ENCODE measurements at regions not wholly inside any gene's neighbourhood (a gene's known extent, or its start where the extent isn't known, plus 50 kb on each side); places are given as distances from the start of the nearest gene placed in this dataset.

GRCh38 chr18:26741048-26741447 lies 124.5 kb downstream of the AQP4 start:
- Histone ChIP-seq H4K20me1 (ENCODE audit: control insufficient read depth, insufficient read depth, low read depth, low read length) (no peaks in the 10 kb centered on the region), H3F3A (ENCODE audit: control insufficient read depth, insufficient read depth) (no peaks in the 10 kb centered on the region), H3K36me3 (ENCODE audit: control insufficient read depth, low read length) (no peaks in the 10 kb centered on the region), H3K27ac (ENCODE audit: low read depth, low read length) (no peak overlapping the region), H3K27me3 (ENCODE audit: control insufficient read depth, low read length) (no peaks in the 10 kb centered on the region), H3K4me2 (ENCODE audit: low read length) (no peak overlapping the region), H3K4me3 (ENCODE audit: low read length) (no peak overlapping the region), H3K9me3 (ENCODE audit: control insufficient read depth, insufficient read depth, low read length) (no peaks in the 10 kb centered on the region), H3K4me1 (ENCODE audit: control insufficient read depth, low read length) (no peaks in the 10 kb centered on the region), H3K9me2 (replicated peaks; ENCODE audit: control insufficient read depth, low read length) (no peaks in the 10 kb centered on the region), H3K79me2 (ENCODE audit: control insufficient read depth, low read length) (no peaks in the 10 kb centered on the region)
- no peak for TF ChIP-seq EZH2phosphoT487 (IDR thresholded peaks at IDR 0.05; ENCODE audit: borderline replicate concordance, low read length)
- TF ChIP-seq, protein P1, sequence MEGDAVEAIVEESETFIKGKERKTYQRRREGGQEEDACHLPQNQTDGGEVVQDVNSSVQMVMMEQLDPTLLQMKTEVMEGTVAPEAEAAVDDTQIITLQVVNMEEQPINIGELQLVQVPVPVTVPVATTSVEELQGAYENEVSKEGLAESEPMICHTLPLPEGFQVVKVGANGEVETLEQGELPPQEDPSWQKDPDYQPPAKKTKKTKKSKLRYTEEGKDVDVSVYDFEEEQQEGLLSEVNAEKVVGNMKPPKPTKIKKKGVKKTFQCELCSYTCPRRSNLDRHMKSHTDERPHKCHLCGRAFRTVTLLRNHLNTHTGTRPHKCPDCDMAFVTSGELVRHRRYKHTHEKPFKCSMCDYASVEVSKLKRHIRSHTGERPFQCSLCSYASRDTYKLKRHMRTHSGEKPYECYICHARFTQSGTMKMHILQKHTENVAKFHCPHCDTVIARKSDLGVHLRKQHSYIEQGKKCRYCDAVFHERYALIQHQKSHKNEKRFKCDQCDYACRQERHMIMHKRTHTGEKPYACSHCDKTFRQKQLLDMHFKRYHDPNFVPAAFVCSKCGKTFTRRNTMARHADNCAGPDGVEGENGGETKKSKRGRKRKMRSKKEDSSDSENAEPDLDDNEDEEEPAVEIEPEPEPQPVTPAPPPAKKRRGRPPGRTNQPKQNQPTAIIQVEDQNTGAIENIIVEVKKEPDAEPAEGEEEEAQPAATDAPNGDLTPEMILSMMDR (IDR thresholded peaks at IDR 0.05; ENCODE audit: low read depth, low read length, poor library complexity, severe bottlenecking) = no peak

GRCh38 chr18:26740396-26740795 lies 125.1 kb downstream of the AQP4 start:
- Histone ChIP-seq H3K36me3 (ENCODE audit: control insufficient read depth, low read length) (no peaks in the 10 kb centered on the region), H3K27ac (ENCODE audit: low read depth, low read length) (no peak overlapping the region), H3K9me2 (replicated peaks; ENCODE audit: control insufficient read depth, low read length) (no peaks in the 10 kb centered on the region), H3K9me3 (ENCODE audit: control insufficient read depth, insufficient read depth, low read length) (no peaks in the 10 kb centered on the region), H3K79me2 (ENCODE audit: control insufficient read depth, low read length) (no peaks in the 10 kb centered on the region), H3K4me3 (ENCODE audit: low read length) (no peak overlapping the region), H3K4me1 (ENCODE audit: control insufficient read depth, low read length) (no peaks in the 10 kb centered on the region), H3F3A (ENCODE audit: control insufficient read depth, insufficient read depth) (no peaks in the 10 kb centered on the region), H3K4me2 (ENCODE audit: low read length) (no peak overlapping the region), H3K27me3 (ENCODE audit: control insufficient read depth, low read length) (no peaks in the 10 kb centered on the region), H4K20me1 (ENCODE audit: control insufficient read depth, insufficient read depth, low read depth, low read length) (no peaks in the 10 kb centered on the region)
- no peak for TF ChIP-seq EZH2phosphoT487 (IDR thresholded peaks at IDR 0.05; ENCODE audit: borderline replicate concordance, low read length)
- TF ChIP-seq, protein P1 (IDR thresholded peaks at IDR 0.05; ENCODE audit: low read depth, low read length, poor library complexity, severe bottlenecking) = no peak

GRCh38 chr18:26738706-26739105 lies 126.8 kb downstream of the AQP4 start:
- no peak overlapping the region for H3K4me3 ChIP-seq (ENCODE audit: low read length)
- no peaks in the 10 kb centered on the region for H3K79me2 ChIP-seq (ENCODE audit: control insufficient read depth, low read length)
- no peak overlapping the region for H3K4me2 ChIP-seq (ENCODE audit: low read length)
- TF ChIP-seq, protein P1 (IDR thresholded peaks at IDR 0.05; ENCODE audit: low read depth, low read length, poor library complexity, severe bottlenecking) = no peak
- no peak for TF ChIP-seq EZH2phosphoT487 (IDR thresholded peaks at IDR 0.05; ENCODE audit: borderline replicate concordance, low read length)
- H3F3A ChIP-seq (ENCODE audit: control insufficient read depth, insufficient read depth) = no peaks in the 10 kb centered on the region
- H3K27ac ChIP-seq (ENCODE audit: low read depth, low read length) = no peak overlapping the region
- H3K4me1 ChIP-seq (ENCODE audit: control insufficient read depth, low read length) = no peaks in the 10 kb centered on the region
- H3K9me2 ChIP-seq (replicated peaks; ENCODE audit: control insufficient read depth, low read length) = no peaks in the 10 kb centered on the region
- H3K9me3 ChIP-seq (ENCODE audit: control insufficient read depth, insufficient read depth, low read length) = no peaks in the 10 kb centered on the region
- H3K27me3 ChIP-seq (ENCODE audit: control insufficient read depth, low read length) = no peaks in the 10 kb centered on the region
- no peaks in the 10 kb centered on the region for H3K36me3 ChIP-seq (ENCODE audit: control insufficient read depth, low read length)
- H4K20me1 ChIP-seq (ENCODE audit: control insufficient read depth, insufficient read depth, low read depth, low read length) = no peaks in the 10 kb centered on the region

- no peak overlapping the region for H3K27ac ChIP-seq (ENCODE audit: low read depth, low read length)
- H3K4me3 ChIP-seq (ENCODE audit: low read length) = no peak overlapping the region
- TF ChIP-seq, protein P1 (IDR thresholded peaks at IDR 0.05; ENCODE audit: low read depth, low read length, poor library complexity, severe bottlenecking) = no peak
- no peak for TF ChIP-seq EZH2phosphoT487 (IDR thresholded peaks at IDR 0.05; ENCODE audit: borderline replicate concordance, low read length)
- H4K20me1 ChIP-seq (ENCODE audit: control insufficient read depth, insufficient read depth, low read depth, low read length) = no peaks in the 10 kb centered on the region
- H3K4me1 ChIP-seq (ENCODE audit: control insufficient read depth, low read length) = no peaks in the 10 kb centered on the region
- H3K9me2 ChIP-seq (replicated peaks; ENCODE audit: control insufficient read depth, low read length) = no peaks in the 10 kb centered on the region
- no peaks in the 10 kb centered on the region for H3K79me2 ChIP-seq (ENCODE audit: control insufficient read depth, low read length)
- no peaks in the 10 kb centered on the region for H3K27me3 ChIP-seq (ENCODE audit: control insufficient read depth, low read length)
- no peaks in the 10 kb centered on the region for H3K36me3 ChIP-seq (ENCODE audit: control insufficient read depth, low read length)
- no peak overlapping the region for H3K4me2 ChIP-seq (ENCODE audit: low read length)
- H3K9me3 ChIP-seq (ENCODE audit: control insufficient read depth, insufficient read depth, low read length) = no peaks in the 10 kb centered on the region
- no peaks in the 10 kb centered on the region for H3F3A ChIP-seq (ENCODE audit: control insufficient read depth, insufficient read depth)
Observed at GRCh38 chr18:26736301-26736700, 129.2 kb downstream of the AQP4 start.
